ENCODE measurements at regions not wholly inside any gene's neighbourhood (a gene's known extent, or its start where the extent isn't known, plus 50 kb on each side); places are given as distances from the start of the nearest gene placed in this dataset.

GRCh38 chr1:55990007-55990406 is 589.4 kb downstream of the PLPP3 start:
- 89 to 92% methylated on average over 3 of the region's 3 CpGs for WGBS, 2 experiments (ENCODE audit: insufficient coverage in 1 of 2, insufficient read length in 1 of 2)
- no peak overlapping the region for H3K27ac ChIP-seq (ENCODE audit: low read depth, low read length)
- Mint-ChIP-seq H3K27ac (no peak overlapping the region), H3K36me3 (ENCODE audit: low read depth) (no peaks in the 10 kb centered on the region), H3K9me3 (peaks cover 7% of the 10 kb centered on the region), H3K27me3 (ENCODE audit: insufficient read depth) (peaks cover 17% of the 10 kb centered on the region), H3K4me1 (no peaks in the 10 kb centered on the region), H3K4me3 (no peak overlapping the region)
- H3K4me3 ChIP-seq (ENCODE audit: low read length) = no peak overlapping the region
- no peak overlapping the region for H3K9ac ChIP-seq (ENCODE audit: extremely low read depth, low read length, poor library complexity, severe bottlenecking)
- no peak for DNase-seq
- peaks cover 3% of the 10 kb centered on the region for H3K9me3 ChIP-seq (ENCODE audit: control insufficient read depth, low read length)
- H3K4me1 ChIP-seq (ENCODE audit: control insufficient read depth, insufficient read depth, low read length) = no peaks in the 10 kb centered on the region
- H3K36me3 ChIP-seq (ENCODE audit: control insufficient read depth, insufficient read depth, low read length) = no peaks in the 10 kb centered on the region
- no peak for TF ChIP-seq CTCF (conservative IDR thresholded peaks at IDR 0.05)
- H3K27me3 ChIP-seq (ENCODE audit: control insufficient read depth, insufficient read depth, low read length, poor library complexity, severe bottlenecking) = no peaks in the 10 kb centered on the region

GRCh38 chr1:55988963-55989452 is 590.4 kb downstream of the PLPP3 start:
- H3K27ac Mint-ChIP-seq = no peak overlapping the region
- peaks cover 24% of the 10 kb centered on the region for H3K27me3 Mint-ChIP-seq (ENCODE audit: insufficient read depth)
- Histone ChIP-seq H3K9me3 (ENCODE audit: control insufficient read depth, low read length) (no peaks in the 10 kb centered on the region), H3K9ac (ENCODE audit: extremely low read depth, low read length, poor library complexity, severe bottlenecking) (no peak overlapping the region), H3K27me3 (ENCODE audit: control insufficient read depth, insufficient read depth, low read length, poor library complexity, severe bottlenecking) (no peaks in the 10 kb centered on the region), H3K4me1 (ENCODE audit: control insufficient read depth, insufficient read depth, low read length) (no peaks in the 10 kb centered on the region), H3K36me3 (ENCODE audit: control insufficient read depth, insufficient read depth, low read length) (no peaks in the 10 kb centered on the region), H3K4me3 (ENCODE audit: low read length) (no peak overlapping the region), H3K27ac (ENCODE audit: low read depth, low read length) (no peak overlapping the region)
- H3K36me3 Mint-ChIP-seq (ENCODE audit: low read depth) = no peaks in the 10 kb centered on the region
- no peak for TF ChIP-seq CTCF (conservative IDR thresholded peaks at IDR 0.05)
- no peaks in the 10 kb centered on the region for H3K9me3 Mint-ChIP-seq
- WGBS, 2 experiments (ENCODE audit: insufficient coverage in 1 of 2, insufficient read length in 1 of 2) = 100% methylated on average over 1 of the region's 1 CpG; no CpG with 5 or more reads in 1 of the 2 experiments
- H3K4me3 Mint-ChIP-seq = no peak overlapping the region
- no peaks in the 10 kb centered on the region for H3K4me1 Mint-ChIP-seq
- no peak for DNase-seq

GRCh38 chr1:55987491-55988249 is 591.7 kb downstream of the PLPP3 start:
- Mint-ChIP-seq H3K4me3 (no peak overlapping the region), H3K27me3 (ENCODE audit: insufficient read depth) (peaks cover 29% of the 10 kb centered on the region), H3K9me3 (no peaks in the 10 kb centered on the region), H3K27ac (no peak overlapping the region), H3K36me3 (ENCODE audit: low read depth) (no peaks in the 10 kb centered on the region), H3K4me1 (no peaks in the 10 kb centered on the region)
- Histone ChIP-seq H3K36me3 (ENCODE audit: control insufficient read depth, insufficient read depth, low read length) (no peaks in the 10 kb centered on the region), H3K9ac (ENCODE audit: extremely low read depth, low read length, poor library complexity, severe bottlenecking) (no peak overlapping the region), H3K27ac (ENCODE audit: low read depth, low read length) (no peak overlapping the region), H3K4me3 (ENCODE audit: low read length) (no peak overlapping the region), H3K9me3 (ENCODE audit: control insufficient read depth, low read length) (no peaks in the 10 kb centered on the region), H3K4me1 (ENCODE audit: control insufficient read depth, insufficient read depth, low read length) (no peaks in the 10 kb centered on the region), H3K27me3 (ENCODE audit: control insufficient read depth, insufficient read depth, low read length, poor library complexity, severe bottlenecking) (no peaks in the 10 kb centered on the region)
- no peak for TF ChIP-seq CTCF (conservative IDR thresholded peaks at IDR 0.05)
- DNase-seq = peak; percentile 51
- 86 to 93% methylated on average over 3 to 4 of the region's 4 CpGs for WGBS, 2 experiments (ENCODE audit: insufficient coverage in 1 of 2, insufficient read length in 1 of 2)

Data from endodermal cell (in vitro differentiated cells).